Esophagus squamous epithelium (tissue), 4 donors: ENCODE measurements at regions not wholly inside any gene's neighbourhood (a gene's known extent, or its start where the extent isn't known, plus 50 kb on each side); places are given as distances from the start of the nearest gene placed in this dataset.
"Not testable (repeated sequence)": the region's sequence is repeated elsewhere in the genome, so short reads cannot be mapped to it uniquely, and the experiment has no call there.

Experiments
- POLR2A ChIP-seq, 4 donors: fragments of 450-650 bp; IDR thresholded peaks; one replicate each; pipeline ENCODE4 v1.6.1; 2017; ENCODE audit warnings: antibody characterized with exemption in 4 of 4, mild to moderate bottlenecking in 4 of 4, moderate library complexity in 3 of 4
- TF ChIP-seq, protein P1 (sequence below), 6 experiments: fragments of 450-650 bp in 4 of 6; fragments of 200-600 bp in 2 of 6; sonication (generic) in 2 of 6; IDR thresholded peaks; one replicate each; pipeline ENCODE4 v1.5.1; 2016 to 2019; ENCODE audit warnings: antibody characterized with exemption in 6 of 6, mild to moderate bottlenecking in 4 of 6, moderate library complexity in 4 of 6

DNA sequence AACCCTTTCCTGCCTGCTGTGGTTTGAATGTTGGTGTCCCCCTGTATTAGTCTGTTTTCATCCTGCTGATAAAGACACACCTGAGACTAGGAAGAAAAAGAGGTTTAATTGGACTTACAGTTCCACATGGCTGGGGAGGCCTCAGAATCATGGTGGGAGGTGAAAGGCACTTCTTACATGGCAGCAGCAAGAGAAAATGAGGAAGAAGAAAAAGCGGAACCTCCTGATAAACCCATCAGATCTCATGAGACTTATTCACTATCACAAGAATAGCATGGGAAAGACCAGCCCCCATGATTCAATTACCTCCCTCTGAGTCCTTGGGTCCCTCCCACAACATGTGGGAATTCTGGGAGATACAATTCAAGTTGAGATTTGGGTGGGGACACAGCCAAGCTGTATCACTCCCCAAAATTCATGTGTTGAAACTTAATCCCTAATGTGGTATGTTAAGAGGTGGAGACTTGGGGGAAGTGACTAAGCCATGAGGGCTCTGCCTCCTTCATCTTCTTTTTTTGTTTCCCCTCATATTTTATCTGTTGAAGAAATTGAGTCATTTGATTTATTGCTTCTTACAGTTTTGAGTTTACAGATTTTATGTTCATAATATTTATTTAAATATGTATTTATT is 64.9 kb upstream of the SYNCRIP start:
- TF ChIP-seq, protein P1, sequence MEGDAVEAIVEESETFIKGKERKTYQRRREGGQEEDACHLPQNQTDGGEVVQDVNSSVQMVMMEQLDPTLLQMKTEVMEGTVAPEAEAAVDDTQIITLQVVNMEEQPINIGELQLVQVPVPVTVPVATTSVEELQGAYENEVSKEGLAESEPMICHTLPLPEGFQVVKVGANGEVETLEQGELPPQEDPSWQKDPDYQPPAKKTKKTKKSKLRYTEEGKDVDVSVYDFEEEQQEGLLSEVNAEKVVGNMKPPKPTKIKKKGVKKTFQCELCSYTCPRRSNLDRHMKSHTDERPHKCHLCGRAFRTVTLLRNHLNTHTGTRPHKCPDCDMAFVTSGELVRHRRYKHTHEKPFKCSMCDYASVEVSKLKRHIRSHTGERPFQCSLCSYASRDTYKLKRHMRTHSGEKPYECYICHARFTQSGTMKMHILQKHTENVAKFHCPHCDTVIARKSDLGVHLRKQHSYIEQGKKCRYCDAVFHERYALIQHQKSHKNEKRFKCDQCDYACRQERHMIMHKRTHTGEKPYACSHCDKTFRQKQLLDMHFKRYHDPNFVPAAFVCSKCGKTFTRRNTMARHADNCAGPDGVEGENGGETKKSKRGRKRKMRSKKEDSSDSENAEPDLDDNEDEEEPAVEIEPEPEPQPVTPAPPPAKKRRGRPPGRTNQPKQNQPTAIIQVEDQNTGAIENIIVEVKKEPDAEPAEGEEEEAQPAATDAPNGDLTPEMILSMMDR (IDR thresholded peaks at IDR 0.05), result not testable (repeated sequence)
- TF ChIP-seq POLR2A (IDR thresholded peaks at IDR 0.05), result not testable (repeated sequence)
